Body of pancreas (tissue), 4 donors: ENCODE measurements at regions not wholly inside any gene's neighbourhood (a gene's known extent, or its start where the extent isn't known, plus 50 kb on each side); places are given as distances from the start of the nearest gene placed in this dataset.

Experiments used
- CTCF ChIP-seq, 7 experiments: fragments of 450-650 bp in 4 of 7; fragments of 200-600 bp in 3 of 7; sonication (generic) in 3 of 7; IDR thresholded peaks; one replicate each; pipeline ENCODE4 v1.5.1; 2016 to 2019; ENCODE audit warnings: antibody characterized with exemption in 7 of 7
- POLR2A ChIP-seq, 3 donors: fragments of 450-650 bp; IDR thresholded peaks; one replicate each; pipeline ENCODE4 v1.6.1; 2016; ENCODE audit warnings: antibody characterized with exemption in 3 of 3, mild to moderate bottlenecking in 2 of 3

DNA sequence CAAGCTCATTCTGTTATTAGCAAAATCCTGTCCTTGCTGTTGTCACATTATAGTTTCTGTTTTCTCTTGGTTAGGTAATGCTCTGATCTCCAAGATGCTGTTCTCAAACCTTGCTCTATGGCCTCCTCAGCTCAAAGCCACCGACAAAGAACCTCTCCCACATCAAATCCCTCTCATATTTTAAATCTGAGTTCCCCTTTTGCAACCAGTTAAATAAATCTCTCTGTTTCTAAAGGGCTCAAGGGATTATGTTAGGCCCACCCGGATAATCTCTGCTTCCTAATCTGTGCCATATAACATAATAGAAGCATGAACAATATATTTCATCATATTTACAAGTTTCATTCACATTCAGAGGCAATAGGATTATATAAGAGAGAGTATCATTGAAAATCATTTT is 286.0 kb downstream of the CYLC2 start:
- no peak for TF ChIP-seq CTCF (IDR thresholded peaks at IDR 0.05)
- TF ChIP-seq POLR2A (IDR thresholded peaks at IDR 0.05) = no peak
